ENCODE measurements at regions not wholly inside any gene's neighbourhood (a gene's known extent, or its start where the extent isn't known, plus 50 kb on each side); places are given as distances from the start of the nearest gene placed in this dataset.
"Not testable (repeated sequence)": the region's sequence is repeated elsewhere in the genome, so short reads cannot be mapped to it uniquely, and the experiment has no call there.

DNA sequence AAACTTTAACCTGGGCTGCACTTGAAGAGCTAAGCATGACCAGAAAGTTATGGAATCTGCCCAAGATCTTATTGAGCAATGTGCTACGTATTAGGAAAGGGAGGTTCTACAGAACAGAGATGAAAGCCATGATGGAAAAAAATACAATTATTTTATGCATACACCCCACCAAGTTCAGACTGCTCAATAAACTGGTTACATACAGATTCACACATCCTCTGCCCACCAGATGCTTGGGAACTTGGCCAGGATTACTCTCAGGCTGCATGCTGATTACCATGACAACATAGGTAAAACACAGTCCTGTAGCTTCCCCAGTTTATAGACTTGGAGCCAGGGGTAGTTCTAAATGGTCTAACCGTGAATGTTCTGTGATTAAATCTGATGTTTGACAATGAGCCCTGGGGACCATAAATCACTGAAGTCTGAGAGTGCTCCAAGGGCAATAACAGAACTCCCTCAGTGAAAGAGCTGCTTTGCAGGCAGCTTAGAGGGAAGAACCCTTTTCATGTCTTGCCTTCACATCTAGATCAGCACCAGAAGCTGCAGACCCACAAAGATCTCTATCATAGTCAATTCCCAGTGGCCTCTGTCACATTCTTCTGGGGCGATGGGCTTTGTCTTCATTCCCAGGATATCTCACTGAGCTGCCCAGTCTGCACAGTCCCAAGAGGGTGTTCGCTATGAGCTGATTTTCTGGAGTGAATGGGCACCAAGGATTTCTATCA, 232.2 kb downstream of the EMP1 start:
- no peak for DNase-seq

DNA sequence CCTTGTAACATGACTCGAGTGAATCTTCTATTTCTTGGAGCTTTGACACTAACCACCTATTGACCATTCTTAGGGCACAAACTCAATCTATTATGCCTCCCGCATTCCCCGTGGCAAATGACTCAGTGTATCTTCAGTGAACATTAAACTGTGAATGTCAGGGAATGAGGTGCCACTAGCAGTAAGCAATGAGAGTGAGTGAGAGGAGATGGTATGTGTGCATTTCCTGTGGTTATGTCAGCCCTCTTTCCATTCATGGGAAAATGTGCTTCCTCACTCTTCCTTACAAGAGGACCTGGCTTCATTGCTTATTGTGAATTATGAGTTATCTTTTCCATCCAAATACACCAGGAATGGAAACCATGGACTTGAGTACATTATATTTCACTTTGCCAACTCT, 229.2 kb downstream of the EMP1 start:
- no peak for DNase-seq

DNA sequence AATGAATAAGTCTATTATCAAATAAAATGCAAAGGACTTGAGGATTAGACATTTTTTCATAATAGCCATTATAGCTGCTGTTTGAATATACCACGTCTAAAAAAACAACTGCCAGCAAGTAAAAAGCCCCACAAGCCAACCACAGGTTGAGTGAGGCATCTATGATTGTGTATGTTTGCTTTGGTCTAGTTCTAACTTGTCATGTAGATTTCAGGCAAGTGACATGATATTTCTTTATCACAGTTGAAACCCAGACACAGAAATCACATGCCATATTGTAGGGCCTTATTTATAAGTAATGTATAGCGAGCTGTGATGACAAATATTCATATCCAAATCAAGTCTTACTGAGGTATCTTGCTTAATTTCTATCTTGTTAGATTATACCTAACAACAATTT, 225.8 kb downstream of the EMP1 start:
- no peak for DNase-seq

DNA sequence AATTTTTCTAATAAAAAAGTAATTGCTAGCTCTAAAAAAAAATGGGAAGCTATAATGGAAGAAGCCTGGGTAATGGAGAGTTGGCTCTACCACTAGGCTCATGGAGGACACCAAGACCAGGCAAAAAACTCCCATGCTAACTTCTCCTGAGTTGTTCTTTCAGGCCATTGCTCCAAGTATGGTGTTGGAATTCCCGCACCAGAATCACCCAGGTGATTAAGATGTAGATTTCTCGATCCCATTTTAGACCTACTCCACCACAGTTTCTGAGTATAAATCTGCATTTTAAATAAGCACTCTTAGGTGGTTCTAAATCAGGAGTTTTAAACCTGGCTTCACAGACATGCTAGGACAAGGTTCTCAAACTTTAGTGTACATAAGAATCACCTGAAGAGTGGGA, 221.0 kb downstream of the EMP1 start:
- no peak for DNase-seq

DNA sequence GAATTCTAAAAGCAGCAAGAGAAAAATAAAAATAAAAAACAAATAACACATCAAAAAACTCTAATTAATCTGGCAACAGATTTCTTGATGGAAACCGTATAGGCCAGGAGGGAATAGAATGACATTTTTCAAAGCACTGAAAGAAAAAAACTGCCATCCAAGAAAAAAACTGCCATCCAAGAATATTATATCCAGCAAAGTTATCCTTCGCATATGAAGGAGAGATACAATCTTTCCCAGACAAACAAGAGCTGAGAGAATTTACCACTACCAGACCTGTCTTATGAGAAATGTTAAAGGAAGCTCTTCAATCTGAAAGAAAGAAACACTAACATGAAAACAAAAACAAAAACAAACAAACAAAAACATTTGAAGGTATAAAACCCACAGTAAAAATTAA, 214.8 kb downstream of the EMP1 start:
- DNase-seq = no peak

DNA sequence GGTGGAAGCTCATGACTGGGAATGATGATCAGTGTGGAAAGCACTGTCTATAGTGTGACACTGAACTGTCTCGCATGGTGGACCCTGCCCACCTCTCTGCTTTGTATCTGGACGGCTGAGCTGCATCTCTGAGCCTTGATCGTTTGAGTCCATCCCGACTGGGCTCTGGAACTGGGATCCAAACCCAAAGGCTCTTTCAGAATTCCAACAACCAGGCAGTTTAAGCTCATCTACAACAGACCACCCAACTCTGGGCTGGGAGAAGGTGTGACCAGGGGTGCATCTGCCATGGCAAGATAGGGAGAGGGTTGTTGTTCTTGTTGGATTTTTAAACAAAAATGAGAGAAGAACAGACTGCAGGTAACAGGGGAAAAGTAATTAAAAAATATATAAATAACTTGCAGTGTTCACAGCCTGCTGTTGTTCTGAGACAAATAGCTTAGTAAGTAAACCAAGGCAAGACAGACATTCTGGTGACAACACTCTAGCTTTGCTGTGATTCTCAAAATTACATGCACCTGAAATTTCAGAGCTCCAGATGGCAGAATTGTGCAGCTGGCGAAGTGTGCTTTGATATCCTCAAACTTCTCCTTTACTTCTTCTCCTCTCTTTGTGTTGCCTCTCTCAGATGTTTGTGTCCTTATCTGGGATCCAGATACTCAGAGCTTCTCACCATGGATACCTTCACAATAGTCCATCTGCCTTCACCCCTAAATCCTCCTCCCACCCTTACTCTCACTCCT, 209.6 kb downstream of the EMP1 start:
- DNase-seq = no peak

DNA sequence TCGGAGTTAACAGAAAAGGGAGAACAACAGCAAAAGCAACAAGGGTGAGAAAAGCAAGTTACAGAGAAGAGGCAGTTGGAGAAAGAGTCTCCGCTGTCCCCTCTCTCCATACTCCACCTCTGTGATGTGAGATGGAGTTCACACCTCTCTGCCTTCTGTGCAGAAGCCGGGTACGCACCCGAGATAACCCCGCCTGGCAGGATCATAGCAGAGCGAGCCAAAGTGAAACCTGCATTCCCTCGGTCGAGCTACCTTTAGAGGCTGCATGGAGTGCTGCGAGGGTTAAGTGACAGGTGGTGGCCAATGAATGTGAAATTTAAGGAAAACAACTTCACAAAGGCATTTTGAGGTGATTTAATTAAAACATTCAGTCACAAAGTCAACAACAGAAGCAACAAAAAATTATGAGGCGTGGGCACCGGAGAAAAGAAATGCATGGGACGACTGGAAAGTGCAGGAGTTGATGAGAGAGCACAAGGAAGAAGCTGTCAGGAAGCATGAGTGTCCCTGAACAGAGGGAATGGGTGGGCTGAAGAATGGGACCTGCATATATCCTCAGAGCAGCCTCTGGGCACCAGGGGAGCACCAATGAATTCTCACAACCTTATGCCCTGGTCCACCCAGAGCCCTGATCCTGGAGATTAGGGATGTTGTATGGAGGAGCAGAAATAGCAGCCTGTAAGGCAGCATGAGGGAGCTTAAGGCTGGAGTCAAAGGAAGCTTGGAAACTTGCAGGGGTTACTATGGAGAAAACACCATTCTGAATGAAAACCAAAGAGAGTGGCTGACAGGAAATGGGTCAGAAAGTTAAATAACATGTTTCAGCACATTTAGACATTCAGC, 208.3 kb downstream of the EMP1 start:
- no peak for DNase-seq

DNA sequence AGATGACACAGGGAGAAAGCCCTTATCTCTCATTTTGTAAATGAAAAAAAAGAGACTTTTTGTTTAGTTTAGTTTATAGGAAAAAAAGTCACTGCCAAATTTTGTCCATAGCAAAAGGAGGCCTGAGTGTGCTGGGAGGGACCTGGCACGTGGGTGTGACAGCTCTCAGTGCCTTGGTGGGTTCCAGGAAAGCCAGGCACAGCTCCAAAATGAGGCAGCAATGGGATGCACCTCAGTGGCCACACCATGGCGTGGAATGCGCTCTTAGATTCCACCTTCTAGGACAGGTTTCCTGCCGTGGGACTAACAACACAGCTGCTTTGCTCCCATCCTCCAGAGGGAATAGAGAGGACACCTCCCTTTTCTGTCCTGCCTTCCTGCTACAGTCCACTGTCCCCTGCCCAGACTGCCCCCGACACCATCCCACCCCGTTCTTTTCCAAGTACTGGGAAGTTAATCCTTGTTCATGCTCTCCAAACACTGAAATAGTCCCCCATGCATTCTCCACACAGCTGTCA, 207.6 kb downstream of the EMP1 start:
- DNase-seq = no peak

DNA sequence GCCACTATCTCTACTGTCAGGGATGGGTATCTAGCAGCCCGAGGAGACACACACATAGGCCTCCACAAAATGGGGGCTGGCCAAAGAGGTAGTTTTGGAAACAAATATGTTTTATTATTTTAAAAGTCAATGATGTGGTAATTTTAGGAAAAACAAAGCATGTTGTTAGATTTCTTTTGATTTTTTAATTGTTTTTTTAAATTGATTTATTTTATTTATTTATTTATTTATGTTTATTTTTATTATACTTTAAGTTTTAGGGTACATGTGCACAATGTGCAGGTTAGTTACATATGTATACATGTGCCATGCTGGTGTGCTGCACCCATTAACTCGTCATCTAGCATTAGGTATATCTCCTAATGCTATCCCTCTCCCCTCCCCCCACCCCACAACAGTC, 194.8 kb downstream of the EMP1 start:
- DNase-seq = not testable (repeated sequence)

DNA sequence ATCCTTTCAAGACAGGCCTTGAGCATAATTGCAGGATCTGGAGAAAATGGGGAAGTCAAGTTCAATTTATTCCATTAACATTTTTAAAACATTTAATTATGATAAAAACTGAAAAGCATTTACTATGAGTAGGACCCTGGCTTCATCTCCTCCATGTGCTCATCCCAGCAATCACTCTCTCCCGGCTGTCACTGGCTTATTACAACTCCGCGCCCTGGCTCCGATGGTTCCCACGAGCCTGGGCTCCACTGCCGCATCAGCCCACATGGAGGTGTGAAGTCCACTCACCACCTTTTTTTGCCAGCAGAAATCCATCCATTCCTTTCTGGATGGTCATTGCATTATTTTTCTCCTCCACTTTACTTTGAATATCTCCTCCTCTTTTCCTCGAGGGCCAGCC, 194.4 kb downstream of the EMP1 start:
- DNase-seq = no peak

DNA sequence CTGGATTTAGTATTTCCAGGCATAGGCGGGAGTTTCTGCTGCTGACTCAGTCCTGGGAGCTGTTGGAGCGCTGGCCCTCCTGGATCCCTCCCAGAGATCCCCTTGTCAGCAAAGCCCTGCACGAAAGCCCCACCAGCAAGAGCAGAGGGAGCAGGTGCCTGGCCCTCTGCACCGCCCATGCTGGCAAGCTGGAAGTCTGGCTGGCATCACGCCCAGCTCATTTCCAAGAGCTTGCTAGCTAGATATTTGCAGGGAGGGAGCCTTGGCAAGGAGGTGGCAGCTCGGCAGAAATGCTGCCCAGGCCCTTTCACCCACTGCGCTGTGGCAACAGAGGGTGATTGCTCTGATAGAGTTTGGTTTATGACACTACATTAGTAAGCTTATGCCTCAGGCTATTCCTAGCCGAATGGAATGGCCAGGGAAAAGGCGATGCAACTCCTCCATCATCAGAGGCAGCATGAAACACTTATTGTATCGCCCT, 193.9 kb downstream of the EMP1 start:
- peak; percentile 8 for DNase-seq

DNA sequence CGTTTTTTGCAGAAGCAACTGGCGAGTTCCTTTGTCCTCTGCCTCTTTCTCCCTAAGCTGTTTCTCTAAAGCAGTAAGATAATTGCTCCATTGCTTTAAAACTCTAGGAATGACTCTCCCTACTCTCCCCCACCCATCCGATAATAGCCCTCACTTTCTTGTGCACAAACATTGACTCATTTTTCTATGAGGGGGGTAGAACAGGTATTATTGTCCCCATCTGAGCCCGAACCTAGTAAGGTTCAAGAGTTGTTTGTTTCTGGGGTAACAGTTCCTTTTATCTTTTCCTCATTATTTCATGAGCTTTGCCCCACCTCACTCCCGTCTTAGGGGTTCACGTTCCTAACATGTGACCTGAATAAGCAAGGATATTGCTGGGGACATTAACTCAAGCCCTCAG, 190.6 kb downstream of the EMP1 start:
- DNase-seq = no peak

DNA sequence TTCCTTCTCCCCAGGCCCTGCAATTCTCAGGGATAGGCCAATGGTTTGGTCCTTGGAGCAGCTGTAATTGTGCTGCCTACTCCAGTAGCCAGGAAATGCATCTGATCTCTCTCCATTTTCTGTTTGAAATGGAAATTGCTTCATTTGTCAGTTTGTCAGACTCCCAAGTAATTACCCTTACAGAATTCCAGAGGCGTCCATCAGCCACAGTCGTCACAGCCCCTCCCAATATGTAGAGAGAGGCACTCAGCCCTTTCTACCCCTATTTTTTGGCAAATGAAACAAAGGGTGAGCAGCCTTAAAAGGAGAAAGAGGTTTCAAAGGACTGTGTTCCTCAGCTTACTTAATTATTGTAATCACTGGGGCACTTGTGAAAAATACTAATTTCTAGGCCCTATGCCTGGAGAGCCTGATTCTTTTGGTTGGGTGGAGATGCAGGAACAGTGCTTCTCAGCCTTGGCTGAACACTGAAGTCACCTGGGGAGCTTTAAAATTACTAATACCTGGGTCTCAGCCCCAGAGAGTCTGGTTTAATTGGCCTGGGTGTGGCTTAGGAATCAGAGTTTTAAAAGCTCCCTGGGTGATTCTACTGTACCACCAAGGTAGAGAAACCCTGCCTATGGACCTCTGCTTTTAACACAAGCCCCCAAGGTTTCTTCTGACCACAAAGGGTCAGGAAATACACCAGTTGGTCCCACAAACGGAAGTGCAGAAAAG, 190.0 kb downstream of the EMP1 start:
- DNase-seq = no peak

DNA sequence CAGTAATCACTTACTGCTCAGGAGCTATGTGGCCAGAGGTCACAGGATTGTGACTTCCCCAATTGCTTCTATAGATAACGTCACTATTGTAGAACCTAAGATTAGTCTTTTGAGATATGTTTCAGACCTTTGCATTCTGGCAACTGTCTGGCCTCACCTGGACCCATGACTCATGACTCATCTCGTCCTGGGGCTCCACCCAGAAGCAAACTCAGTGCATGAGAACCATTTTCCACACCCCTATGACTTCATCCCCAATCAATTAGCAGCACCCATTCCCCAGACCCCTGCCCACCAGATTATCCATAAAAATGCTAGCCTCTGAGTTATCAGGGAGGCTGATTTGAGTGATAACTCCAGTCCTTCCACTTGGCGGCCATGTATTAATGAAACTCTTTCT, 186.9 kb downstream of the EMP1 start:
- DNase-seq = no peak

DNA sequence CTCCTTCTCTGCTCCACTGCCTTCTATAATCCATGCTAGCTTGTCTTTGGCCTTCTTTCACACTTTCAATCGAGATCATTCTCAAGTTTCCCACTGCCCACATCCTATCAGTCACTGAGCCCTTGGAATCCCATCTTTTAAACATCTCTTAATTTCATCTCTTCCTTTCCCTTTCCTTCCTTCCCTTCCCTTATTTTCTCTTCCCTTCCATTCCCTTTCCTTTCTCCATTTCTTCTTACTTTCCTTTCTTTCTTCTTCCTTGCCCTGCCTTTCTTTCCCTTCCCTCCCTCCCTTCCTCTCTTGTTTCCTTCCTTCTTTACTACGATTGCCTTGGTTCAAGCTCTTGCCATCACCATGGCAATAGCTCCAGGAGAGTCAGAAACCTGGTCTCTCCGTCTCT, 183.8 kb downstream of the EMP1 start:
- DNase-seq = no peak

DNA sequence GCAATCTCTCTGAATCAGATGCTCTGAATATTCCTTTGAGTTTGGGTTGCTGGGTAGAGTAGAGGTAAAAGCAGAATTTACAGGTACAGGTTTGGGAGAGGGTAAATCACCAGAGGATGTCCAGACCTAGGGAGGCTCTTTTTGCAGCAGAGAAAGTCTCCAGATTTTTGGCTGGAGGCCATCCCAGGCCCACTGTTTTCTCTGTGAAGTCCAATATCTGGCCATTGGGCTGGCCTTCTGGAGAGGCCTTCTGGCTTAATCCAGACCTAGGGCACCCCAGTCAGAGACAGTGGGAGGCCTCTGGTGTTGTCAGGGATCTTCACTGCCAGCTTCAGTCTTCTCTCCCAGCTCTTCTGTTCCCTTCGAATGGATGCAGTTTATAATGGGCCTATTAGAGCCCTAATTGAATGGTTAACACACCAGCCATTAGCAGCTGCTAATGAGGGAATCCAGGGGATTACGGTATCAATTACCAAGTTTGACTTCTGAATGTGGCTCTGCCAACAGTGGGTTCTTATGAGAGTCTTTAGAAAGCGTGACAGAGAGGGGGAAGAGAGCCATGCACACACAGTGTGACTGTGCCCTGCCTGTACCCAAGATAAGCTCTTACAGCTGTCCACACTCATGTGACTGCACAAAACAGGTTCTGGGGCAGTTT, 183.1 kb downstream of the EMP1 start:
- DNase-seq = peak; percentile 4

DNA sequence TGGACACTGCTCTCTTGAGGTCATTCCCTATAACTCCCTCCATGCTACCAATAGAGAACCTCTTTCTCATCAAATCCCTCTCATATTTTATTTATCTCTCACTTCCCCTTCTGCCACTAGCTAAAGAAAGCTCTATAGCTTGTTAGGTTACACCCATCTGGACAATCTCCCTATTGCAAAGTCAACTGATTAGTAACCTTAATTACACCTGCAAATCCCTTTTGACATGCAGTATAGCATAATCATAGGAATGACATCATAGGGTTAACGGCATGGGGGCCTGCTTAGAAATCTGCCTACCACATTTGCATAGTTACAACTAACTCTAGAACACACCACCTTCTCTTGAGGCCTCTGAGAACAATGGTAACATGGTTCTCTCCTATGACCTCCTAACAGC, 181.2 kb downstream of the EMP1 start:
- no peak for DNase-seq

DNA sequence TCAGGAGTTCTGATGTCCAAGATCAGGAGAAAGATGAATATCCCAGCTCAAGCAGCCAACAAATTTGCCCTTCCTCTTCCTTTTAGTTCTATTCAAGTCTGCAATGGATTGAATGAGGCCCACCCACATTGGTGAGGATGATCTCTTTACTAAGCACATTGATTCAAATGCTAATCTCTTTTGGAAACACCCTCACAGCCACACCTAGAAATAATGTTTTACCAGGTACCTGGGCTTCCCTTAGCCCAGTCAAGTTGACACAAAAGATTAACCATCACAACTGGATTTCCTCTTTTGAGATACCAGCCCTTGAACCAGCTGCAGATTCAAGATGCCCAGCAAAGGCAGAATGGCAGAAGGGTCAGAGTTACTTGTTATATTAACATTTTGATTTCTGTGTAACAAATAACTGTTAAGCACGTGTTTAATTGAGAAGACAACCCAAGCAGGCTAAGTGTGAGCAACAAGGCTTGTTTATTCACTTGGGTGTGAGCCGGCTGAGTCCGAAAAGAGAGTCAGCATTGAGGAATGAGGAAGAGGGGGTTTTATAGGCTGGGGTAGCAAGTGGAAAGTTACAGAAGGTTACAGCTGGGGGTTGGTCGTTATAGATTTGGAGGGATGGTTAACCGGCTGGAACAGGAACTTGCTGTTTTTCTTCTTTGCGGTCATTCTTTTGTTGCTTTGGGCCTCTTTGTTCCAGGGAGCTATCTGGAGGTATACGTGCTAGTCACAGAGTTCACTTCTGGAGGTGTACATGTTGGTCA, 180.3 kb downstream of the EMP1 start:
- no peak for DNase-seq

DNA sequence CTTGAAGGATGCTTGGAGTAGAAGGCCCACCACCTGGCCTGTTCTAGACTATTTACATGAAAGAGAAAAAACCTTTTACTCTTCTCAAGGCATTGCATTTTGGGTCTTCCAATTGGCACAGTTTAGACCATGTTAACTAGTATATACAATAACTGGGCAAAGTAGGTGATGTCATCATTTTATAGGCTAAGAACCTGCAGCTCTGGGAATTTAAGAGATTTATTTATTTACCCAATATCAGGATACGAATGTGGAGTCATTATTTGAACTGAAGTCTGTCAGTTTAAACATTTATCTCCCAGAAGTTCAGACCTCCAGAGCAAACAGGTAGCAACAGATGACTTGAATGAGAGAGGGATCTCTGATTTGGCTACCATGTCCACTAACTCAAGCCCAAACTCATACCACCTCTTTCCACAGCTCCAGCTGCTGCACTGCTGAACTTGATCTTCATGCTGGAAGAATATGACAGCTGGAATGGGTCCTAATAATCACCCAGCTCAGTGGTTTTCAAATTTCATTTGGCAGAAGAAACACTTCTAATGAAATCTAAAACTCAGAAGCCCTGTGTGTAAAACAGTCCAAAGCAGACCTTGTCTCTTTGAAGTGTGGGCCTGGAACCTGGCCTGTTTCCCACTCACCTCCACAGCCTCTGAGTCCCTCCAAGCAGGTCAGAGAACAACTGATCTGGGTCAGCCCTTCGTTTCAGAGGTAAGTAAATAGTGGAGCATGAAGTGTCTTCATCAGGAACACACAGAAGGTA, 179.2 kb downstream of the EMP1 start:
- no peak for DNase-seq

DNA sequence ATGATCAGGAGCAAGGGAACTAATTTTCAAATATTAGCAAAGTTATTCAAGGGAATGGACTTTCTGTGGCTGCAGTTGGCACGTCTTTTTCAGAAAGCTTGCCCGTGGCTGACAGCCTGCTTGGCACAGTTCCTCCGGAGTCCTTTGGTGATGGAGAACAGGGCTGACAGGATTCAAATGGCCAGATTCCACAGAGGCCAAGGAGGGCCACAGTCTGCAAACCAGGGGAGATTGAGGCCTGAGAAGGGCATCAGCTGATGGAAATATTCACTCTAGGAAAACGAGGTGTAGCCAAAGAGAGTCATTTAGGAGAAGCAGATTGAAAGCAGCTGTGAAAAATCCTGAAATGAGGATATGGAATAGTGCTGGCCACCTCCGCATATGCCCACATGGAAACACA, 178.3 kb downstream of the EMP1 start:
- no peak for DNase-seq

DNA sequence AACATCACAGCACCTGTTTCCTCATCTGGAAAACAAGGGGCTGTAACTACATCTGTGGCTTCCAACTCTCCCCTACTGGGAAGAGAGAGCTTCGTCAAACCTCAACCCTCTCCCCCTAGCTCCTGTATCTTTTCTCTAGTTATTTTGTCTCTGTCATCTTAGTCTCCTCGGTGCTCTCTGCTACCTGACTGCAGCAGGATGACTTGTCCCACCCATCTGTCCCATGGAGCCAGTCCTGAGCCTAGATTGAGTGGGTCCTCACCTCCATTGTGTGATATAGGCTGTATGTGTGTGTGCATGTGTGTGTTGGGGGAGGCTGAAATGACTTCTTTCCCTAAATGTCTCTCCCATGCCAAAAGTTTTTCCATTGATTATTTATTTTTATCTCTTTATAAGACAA, 177.3 kb downstream of the EMP1 start:
- DNase-seq = no peak

Data from NCI-H524 treated with DMSO at 0.1 percent for 48 hours (cell line).